Mucosa of descending colon (tissue), 3 donors: ENCODE measurements at regions not wholly inside any gene's neighbourhood (a gene's known extent, or its start where the extent isn't known, plus 50 kb on each side); places are given as distances from the start of the nearest gene placed in this dataset.

ENCODE experiments used
- ATAC-seq: fragments of 200-7000 bp; cut with Tn5 transposase; one replicate; pipeline ENCODE4 v1.9.1; 2020; ENCODE audit warnings: mild to moderate bottlenecking, moderate library complexity
- DNase-seq, 3 donors: peaks; one replicate each; pipeline ENCODE4 v3.0.0-alpha.2; 2020
- H3K36me3 ChIP-seq: fragments of 200-600 bp; one replicate; pipeline ENCODE4 v1.8.0; 2021; ENCODE audit warnings: low read depth, mild to moderate bottlenecking
- H3K4me1 ChIP-seq: fragments of 200-600 bp; one replicate; pipeline ENCODE4 v1.8.0; 2021; ENCODE audit warnings: low read depth, mild to moderate bottlenecking
- H3K4me3 ChIP-seq: fragments of 200-600 bp; one replicate; pipeline ENCODE4 v1.8.0; 2021; ENCODE audit warnings: mild to moderate bottlenecking
- H3K9me3 ChIP-seq: fragments of 200-600 bp; one replicate; pipeline ENCODE4 v1.8.0; 2021; ENCODE audit warnings: mild to moderate bottlenecking
- CTCF ChIP-seq: fragments of 200-600 bp; IDR thresholded peaks from one replicate; pipeline ENCODE4 v1.8.0; 2022; ENCODE audit warnings: antibody characterized with exemption, mild to moderate bottlenecking
- intact Hi-C, 2 donors: fragments of 100-400 bp; cut with DNase I in 1 of 2; cut with micrococcal nuclease in 1 of 2; formaldehyde crosslinking; loops; one replicate each; pipeline versions ENCODE4 v1.11.0 to v1.11.1; 2022; cut with DNase I, micrococcal nuclease
- donor health status: DM: no; HTN: no; CAD: no; lungs with moderate emphysema.
- donor health status: DM: no; HTN: no; CAD: no.
- donor health status: DM: no; HTN: yes; CAD: no.

- no peak for TF ChIP-seq CTCF
- Histone ChIP-seq H3K36me3 (no peaks in the 10 kb centered on the region), H3K9me3 (no peaks in the 10 kb centered on the region), H3K4me1 (no peaks in the 10 kb centered on the region), H3K4me3 (no peak overlapping the region)
- intact Hi-C loops: loop anchor here (5.0 kb wide), 3 partner anchors 84 to 354 kb away; no protein-coding TSS in a partner anchor
- no peak for ATAC-seq
- DNase-seq: no peak
These were observed 886.2 kb downstream of the UQCRFS1 start for GRCh38 chr19:28326746-28327145.

- no peaks in the 10 kb centered on the region for H3K36me3 ChIP-seq
- H3K9me3 ChIP-seq: no peaks in the 10 kb centered on the region
- ATAC-seq: no peak
- H3K4me1 ChIP-seq: peaks cover 7% of the 10 kb centered on the region
- intact Hi-C loops: loop anchor here (5.0 kb wide), 3 partner anchors 82 to 352 kb away; no protein-coding TSS in a partner anchor
- TF ChIP-seq CTCF: no peak
- no peak for DNase-seq
- H3K4me3 ChIP-seq: no peak overlapping the region
These were observed 888.5 kb downstream of the UQCRFS1 start for GRCh38 chr19:28324275-28325060.

GRCh38 chr19:28322945-28323344 lies 890.0 kb downstream of the UQCRFS1 start:
- peaks cover 15% of the 10 kb centered on the region for H3K4me1 ChIP-seq
- no peaks in the 10 kb centered on the region for H3K9me3 ChIP-seq
- intact Hi-C loops: no loop called here
- ATAC-seq: no peak
- no peaks in the 10 kb centered on the region for H3K36me3 ChIP-seq
- DNase-seq: no peak
- no peak for TF ChIP-seq CTCF
- H3K4me3 ChIP-seq: no peak overlapping the region

GRCh38 chr19:28322491-28322890 lies 890.5 kb downstream of the UQCRFS1 start:
- Histone ChIP-seq H3K4me1 (peaks cover 15% of the 10 kb centered on the region), H3K9me3 (no peaks in the 10 kb centered on the region), H3K4me3 (no peak overlapping the region), H3K36me3 (no peaks in the 10 kb centered on the region)
- intact Hi-C loops: no loop called here
- no peak for ATAC-seq
- TF ChIP-seq CTCF: no peak
- DNase-seq: no peak

GRCh38 chr19:28319918-28320317 lies 893.0 kb downstream of the UQCRFS1 start:
- intact Hi-C loops: no loop called here
- no peaks in the 10 kb centered on the region for H3K9me3 ChIP-seq
- H3K4me1 ChIP-seq: peaks cover 15% of the 10 kb centered on the region
- H3K4me3 ChIP-seq: no peak overlapping the region
- TF ChIP-seq CTCF: no peak
- H3K36me3 ChIP-seq: no peaks in the 10 kb centered on the region
- ATAC-seq (no peak), DNase-seq (no peak)
